HG02884 (cell line): ENCODE measurements at regions not wholly inside any gene's neighbourhood (a gene's known extent, or its start where the extent isn't known, plus 50 kb on each side); places are given as distances from the start of the nearest gene placed in this dataset.
"Not testable (repeated sequence)": the region's sequence is repeated elsewhere in the genome, so short reads cannot be mapped to it uniquely, and the experiment has no call there.

Experiments used
- ATAC-seq: cut with Tn5 transposase; IDR thresholded peaks from one replicate; pipeline ENCODE4 v1.9.1; 2021; ENCODE audit warnings: mild to moderate bottlenecking, moderate library complexity; ENCODE audit not compliant: unreplicated experiment

- no peak for ATAC-seq
Observed at GRCh38 chr9:11701706-11702105, 991.5 kb upstream of the TYRP1 start.

- ATAC-seq, result no peak
Observed at GRCh38 chr9:11702548-11702947, 990.6 kb upstream of the TYRP1 start.

GRCh38 chr9:11704198-11704597 is 989.0 kb upstream of the TYRP1 start:
- not testable (repeated sequence) for ATAC-seq

- ATAC-seq, result no peak
Observed at GRCh38 chr9:11708899-11709298, 984.3 kb upstream of the TYRP1 start.

- no peak for ATAC-seq
Observed at GRCh38 chr9:11709567-11709966, 983.6 kb upstream of the TYRP1 start.

GRCh38 chr9:11713077-11713476 is 980.1 kb upstream of the TYRP1 start:
- ATAC-seq, result no peak

- no peak for ATAC-seq
Observed at GRCh38 chr9:11722957-11723356, 970.2 kb upstream of the TYRP1 start.

GRCh38 chr9:11726659-11727058 is 966.5 kb upstream of the TYRP1 start:
- no peak for ATAC-seq

- ATAC-seq, result no peak
Observed at GRCh38 chr9:11735391-11735790, 957.8 kb upstream of the TYRP1 start.

GRCh38 chr9:11742471-11742870 is 950.7 kb upstream of the TYRP1 start:
- ATAC-seq, result no peak

GRCh38 chr9:11743356-11743755 is 949.8 kb upstream of the TYRP1 start:
- ATAC-seq, result no peak

- ATAC-seq, result no peak
Observed at GRCh38 chr9:11749396-11749795, 943.8 kb upstream of the TYRP1 start.

- ATAC-seq, result no peak
Observed at GRCh38 chr9:11755951-11756350, 937.2 kb upstream of the TYRP1 start.

- ATAC-seq, result no peak
Observed at GRCh38 chr9:11757408-11757807, 935.8 kb upstream of the TYRP1 start.

GRCh38 chr9:11758016-11758415 is 935.2 kb upstream of the TYRP1 start:
- no peak for ATAC-seq

- no peak for ATAC-seq
Observed at GRCh38 chr9:11779971-11780370, 913.2 kb upstream of the TYRP1 start.

GRCh38 chr9:11792870-11793269 is 900.3 kb upstream of the TYRP1 start:
- no peak for ATAC-seq

GRCh38 chr9:11794984-11795383 is 898.2 kb upstream of the TYRP1 start:
- ATAC-seq, result no peak

- ATAC-seq, result no peak
Observed at GRCh38 chr9:11805969-11806368, 887.2 kb upstream of the TYRP1 start.

GRCh38 chr9:11821306-11821975 is 871.7 kb upstream of the TYRP1 start:
- no peak for ATAC-seq

GRCh38 chr9:11828201-11828600 is 865.0 kb upstream of the TYRP1 start:
- ATAC-seq, result no peak

- no peak for ATAC-seq
Observed at GRCh38 chr9:11833056-11833455, 860.1 kb upstream of the TYRP1 start.

- no peak for ATAC-seq
Observed at GRCh38 chr9:11868795-11869194, 824.4 kb upstream of the TYRP1 start.
